Gastrocnemius medialis (tissue), 4 donors: ENCODE measurements at regions not wholly inside any gene's neighbourhood (a gene's known extent, or its start where the extent isn't known, plus 50 kb on each side); places are given as distances from the start of the nearest gene placed in this dataset.

Experiments used
- ATAC-seq, 2 donors: fragments of 150-250 bp; one replicate each; pipeline ENCODE4 v1.9.1; 2016
- DNase-seq, 2 donors: peaks; one replicate each; pipeline ENCODE4 v3.0.0-alpha.2; 2019
- H3K27ac ChIP-seq, 4 donors: fragments of 200-600 bp; sonication (generic); 1 replicate in 1 of 4; 2 replicates in 3 of 4; pipeline ENCODE4 v1.5.1; 2016 to 2018; ENCODE audit warnings: mild to moderate bottlenecking in 2 of 4, moderate library complexity in 1 of 4
- H3K27me3 ChIP-seq, 3 donors: fragments of 200-600 bp; sonication (generic) in 2 of 3; 1 replicate in 1 of 3; 2 replicates in 2 of 3; pipeline versions ENCODE4 v1.5.1 to v1.6.0; 2016 to 2019; ENCODE audit warnings: mild to moderate bottlenecking in 1 of 3, moderate library complexity in 1 of 3
- H3K36me3 ChIP-seq, 2 donors: fragments of 200-600 bp; sonication (generic) in 1 of 2; one replicate each; pipeline ENCODE4 v1.5.1; 2017 to 2018
- H3K4me1 ChIP-seq, 2 donors: fragments of 200-600 bp; sonication (generic) in 1 of 2; one replicate each; pipeline ENCODE4 v1.5.1; 2016 to 2017; ENCODE audit warnings: mild to moderate bottlenecking in 2 of 2
- H3K4me3 ChIP-seq, 4 donors: fragments of 200-600 bp; sonication (generic) in 3 of 4; 1 replicate in 1 of 4; 2 replicates in 3 of 4; pipeline ENCODE4 v1.5.1; 2016 to 2019; ENCODE audit warnings: mild to moderate bottlenecking in 2 of 4
- H3K9me3 ChIP-seq, 3 donors: fragments of 200-600 bp; sonication (generic) in 2 of 3; 1 replicate in 1 of 3; 2 replicates in 2 of 3; pipeline ENCODE4 v1.5.1; 2016 to 2019
- POLR2A ChIP-seq, 2 donors: fragments of 450-650 bp; IDR thresholded peaks; one replicate each; pipeline ENCODE4 v1.6.1; 2017; ENCODE audit warnings: antibody characterized with exemption in 2 of 2, mild to moderate bottlenecking in 2 of 2, moderate library complexity in 2 of 2
- in situ Hi-C, 4 donors: fragments of 200-750 bp; cut with MboI; loops; one replicate each; pipeline versions ENCODE4 v1.15.0 to v1.8.0; 2017; ENCODE audit warnings: low sequenced_read_pairs in 4 of 4
- intact Hi-C: fragments of 100-400 bp; cut with DNase I; formaldehyde crosslinking; loops from one replicate; pipeline ENCODE4 v1.15.1; 2023; ENCODE audit warnings: low total_unique reads
- TF ChIP-seq, protein P1 (sequence below), 5 experiments: fragments of 450-650 bp in 3 of 5; fragments of 200-600 bp in 2 of 5; sonication (generic) in 2 of 5; IDR thresholded peaks in 4 of 5; conservative IDR thresholded peaks in 1 of 5; 1 replicate in 4 of 5; 2 replicates in 1 of 5; pipeline ENCODE4 v1.5.1; 2016 to 2019; ENCODE audit warnings: antibody characterized with exemption in 5 of 5, mild to moderate bottlenecking in 3 of 5, moderate library complexity in 3 of 5

DNA sequence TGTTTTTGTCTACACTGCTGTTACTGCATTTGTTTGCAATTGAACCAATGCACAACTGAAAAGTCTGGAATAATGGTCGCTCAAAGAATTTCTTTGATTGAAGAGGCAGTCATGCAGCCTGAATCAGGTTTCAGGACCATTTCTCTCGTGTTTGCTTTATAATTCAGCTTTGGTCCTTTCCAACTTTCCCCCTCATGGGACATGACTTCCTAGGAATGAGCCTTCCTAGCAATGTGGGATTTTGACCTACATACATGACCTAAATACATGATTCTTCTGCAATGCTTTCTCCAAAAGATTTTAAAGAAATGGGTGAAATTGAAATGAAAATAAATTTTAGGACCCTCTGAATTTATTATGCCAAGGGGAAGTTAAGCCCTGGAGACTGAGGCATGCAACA is 197.4 kb downstream of the MREG start:
- no peak for TF ChIP-seq POLR2A (IDR thresholded peaks at IDR 0.05)
- TF ChIP-seq, protein P1, sequence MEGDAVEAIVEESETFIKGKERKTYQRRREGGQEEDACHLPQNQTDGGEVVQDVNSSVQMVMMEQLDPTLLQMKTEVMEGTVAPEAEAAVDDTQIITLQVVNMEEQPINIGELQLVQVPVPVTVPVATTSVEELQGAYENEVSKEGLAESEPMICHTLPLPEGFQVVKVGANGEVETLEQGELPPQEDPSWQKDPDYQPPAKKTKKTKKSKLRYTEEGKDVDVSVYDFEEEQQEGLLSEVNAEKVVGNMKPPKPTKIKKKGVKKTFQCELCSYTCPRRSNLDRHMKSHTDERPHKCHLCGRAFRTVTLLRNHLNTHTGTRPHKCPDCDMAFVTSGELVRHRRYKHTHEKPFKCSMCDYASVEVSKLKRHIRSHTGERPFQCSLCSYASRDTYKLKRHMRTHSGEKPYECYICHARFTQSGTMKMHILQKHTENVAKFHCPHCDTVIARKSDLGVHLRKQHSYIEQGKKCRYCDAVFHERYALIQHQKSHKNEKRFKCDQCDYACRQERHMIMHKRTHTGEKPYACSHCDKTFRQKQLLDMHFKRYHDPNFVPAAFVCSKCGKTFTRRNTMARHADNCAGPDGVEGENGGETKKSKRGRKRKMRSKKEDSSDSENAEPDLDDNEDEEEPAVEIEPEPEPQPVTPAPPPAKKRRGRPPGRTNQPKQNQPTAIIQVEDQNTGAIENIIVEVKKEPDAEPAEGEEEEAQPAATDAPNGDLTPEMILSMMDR (IDR thresholded peaks at IDR 0.05 in 4 of 5, conservative IDR thresholded peaks at IDR 0.05 in 1 of 5): no peak
- intact Hi-C loops: no loop called here
- H3K9me3 ChIP-seq: no peaks in the 10 kb centered on the region
- no peaks in the 10 kb centered on the region for H3K27me3 ChIP-seq
- ATAC-seq: no peak
- in situ Hi-C loops: no loop called here
- H3K4me3 ChIP-seq: no peak overlapping the region
- H3K36me3 ChIP-seq: no peaks in the 10 kb centered on the region
- H3K4me1 ChIP-seq: no peaks in the 10 kb centered on the region
- no peak for DNase-seq
- H3K27ac ChIP-seq: no peak overlapping the region

DNA sequence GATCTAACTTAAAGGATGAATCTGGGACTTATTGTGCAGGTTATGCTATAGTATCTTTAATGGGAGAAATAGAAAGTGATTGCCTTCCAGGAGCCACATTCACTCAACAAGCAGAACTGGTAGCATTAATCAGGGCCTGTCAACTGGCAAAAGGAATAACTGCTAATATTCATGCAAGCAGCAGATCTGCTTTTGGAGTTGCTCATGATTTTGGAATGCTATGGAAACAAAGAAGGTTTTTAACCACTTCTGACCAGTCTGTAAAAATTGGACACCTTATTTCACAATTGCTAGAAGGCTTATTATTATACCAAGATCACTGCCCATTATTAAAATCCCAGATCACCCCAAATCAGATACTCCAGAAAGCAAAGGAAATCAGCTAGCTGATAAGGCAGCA is 200.4 kb downstream of the MREG start:
- Histone ChIP-seq H3K9me3 (no peaks in the 10 kb centered on the region), H3K27me3 (no peaks in the 10 kb centered on the region), H3K36me3 (no peaks in the 10 kb centered on the region), H3K4me3 (no peak overlapping the region), H3K27ac (no peak overlapping the region), H3K4me1 (no peaks in the 10 kb centered on the region)
- in situ Hi-C loops (no loop called here), intact Hi-C loops (no loop called here)
- TF ChIP-seq POLR2A (IDR thresholded peaks at IDR 0.05): no peak
- TF ChIP-seq, protein P1 (IDR thresholded peaks at IDR 0.05 in 4 of 5, conservative IDR thresholded peaks at IDR 0.05 in 1 of 5): no peak
- no peak for ATAC-seq
- no peak for DNase-seq

DNA sequence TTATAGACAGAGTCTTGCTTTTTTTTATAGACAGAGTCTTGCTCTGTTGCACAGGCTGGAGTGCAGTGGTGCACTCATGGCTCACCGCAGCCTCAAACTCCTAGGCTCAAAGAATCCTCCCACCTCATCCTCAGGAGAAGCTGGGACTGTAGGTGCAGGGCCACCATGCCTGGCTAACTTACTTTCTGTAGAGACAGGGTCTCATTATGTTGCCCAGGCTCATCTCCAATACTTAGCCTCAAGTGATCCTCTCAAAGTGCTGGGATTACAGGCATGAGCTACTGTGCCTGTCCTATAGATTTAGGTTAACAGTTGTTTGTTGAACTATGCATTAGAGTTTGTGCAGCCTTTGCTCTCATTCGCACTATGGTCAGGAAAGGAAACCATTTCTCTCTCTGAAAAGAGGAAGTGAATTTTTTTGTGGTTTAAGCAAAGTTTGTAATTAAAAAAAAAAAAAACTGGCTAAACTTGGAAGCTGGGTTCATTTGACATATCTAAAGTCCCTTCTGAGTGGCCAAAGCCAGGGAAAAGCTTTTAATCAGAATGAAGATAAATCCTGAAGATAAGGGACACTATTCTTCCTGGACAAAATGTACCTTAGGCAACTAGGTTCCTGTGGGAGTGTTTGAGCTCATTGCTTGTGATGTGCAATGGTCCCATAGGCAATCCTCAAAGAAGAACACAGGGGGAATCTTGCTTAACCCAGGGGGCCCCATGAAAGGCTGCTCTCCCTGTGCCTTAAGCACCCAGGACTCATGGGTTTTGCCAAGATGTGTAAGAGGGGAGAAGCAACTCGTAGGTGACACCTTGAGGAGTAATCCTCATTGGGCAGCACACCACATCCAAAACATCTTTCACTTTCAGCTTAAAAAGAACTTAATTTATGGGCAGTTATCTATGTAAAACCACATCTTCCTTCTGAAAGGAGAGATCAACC is 201.7 kb downstream of the MREG start:
- intact Hi-C loops (no loop called here), in situ Hi-C loops (no loop called here)
- no peaks in the 10 kb centered on the region for H3K36me3 ChIP-seq
- H3K27me3 ChIP-seq: no peaks in the 10 kb centered on the region
- TF ChIP-seq, protein P1 (IDR thresholded peaks at IDR 0.05 in 4 of 5, conservative IDR thresholded peaks at IDR 0.05 in 1 of 5): no peak
- no peak for TF ChIP-seq POLR2A (IDR thresholded peaks at IDR 0.05)
- H3K27ac ChIP-seq: no peak overlapping the region
- DNase-seq (no peak), ATAC-seq (no peak)
- no peak overlapping the region for H3K4me3 ChIP-seq
- no peaks in the 10 kb centered on the region for H3K4me1 ChIP-seq
- no peaks in the 10 kb centered on the region for H3K9me3 ChIP-seq

DNA sequence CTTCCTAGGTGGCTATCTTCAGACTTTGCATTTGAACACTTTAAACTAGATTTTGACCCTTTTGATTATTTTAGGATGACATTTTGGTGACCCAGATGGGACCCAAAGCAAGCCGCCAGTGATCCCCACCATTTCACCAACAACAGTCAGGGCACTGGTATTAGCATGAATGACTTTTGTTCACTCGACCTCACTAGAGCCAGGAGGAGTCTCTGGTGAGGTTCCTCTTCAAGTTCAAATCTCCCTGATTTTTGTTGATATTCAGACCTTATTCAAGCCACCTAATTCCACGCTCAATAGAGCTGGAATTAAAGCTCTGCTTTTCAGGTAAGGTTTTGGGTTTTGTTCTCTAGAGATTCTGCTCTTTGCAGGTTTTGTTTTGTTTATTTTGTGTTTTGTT is 202.3 kb downstream of the MREG start:
- Histone ChIP-seq H3K27me3 (no peaks in the 10 kb centered on the region), H3K9me3 (no peaks in the 10 kb centered on the region), H3K4me1 (no peaks in the 10 kb centered on the region), H3K36me3 (no peaks in the 10 kb centered on the region), H3K27ac (no peak overlapping the region), H3K4me3 (no peak overlapping the region)
- in situ Hi-C loops: no loop called here
- DNase-seq: no peak
- TF ChIP-seq, protein P1 (IDR thresholded peaks at IDR 0.05 in 4 of 5, conservative IDR thresholded peaks at IDR 0.05 in 1 of 5): no peak
- TF ChIP-seq POLR2A (IDR thresholded peaks at IDR 0.05): no peak
- intact Hi-C loops: no loop called here
- ATAC-seq: no peak
